Osteoblast (primary cell): ENCODE measurements at regions not wholly inside any gene's neighbourhood (a gene's known extent, or its start where the extent isn't known, plus 50 kb on each side); places are given as distances from the start of the nearest gene placed in this dataset.
"Not testable (repeated sequence)": the region's sequence is repeated elsewhere in the genome, so short reads cannot be mapped to it uniquely, and the experiment has no call there.

Experiments
- DNase-seq: peaks from one replicate; pipeline ENCODE4 v3.0.0; 2011; ENCODE audit warnings: low spot score, mixed read lengths; ENCODE audit not compliant: insufficient read length; ENCODE audit errors: missing footprints
- H2AFZ ChIP-seq: 2 replicates; pipeline ENCODE4 v1.6.0; 2011; ENCODE audit warnings: mild to moderate bottlenecking, low read length
- H3K27ac ChIP-seq: 2 replicates; pipeline ENCODE4 v1.5.1; 2011; ENCODE audit warnings: mild to moderate bottlenecking, low read depth, low read length, moderate library complexity
- H3K27me3 ChIP-seq: 2 replicates; pipeline ENCODE4 v1.6.0; 2012; ENCODE audit warnings: mild to moderate bottlenecking, control low read depth, inconsistent platforms, low read length, moderate library complexity; ENCODE audit not compliant: insufficient read depth
- H3K36me3 ChIP-seq: 2 replicates; pipeline ENCODE4 v1.5.1; 2011; ENCODE audit warnings: mild to moderate bottlenecking, low read length, control low read depth, moderate library complexity; ENCODE audit not compliant: insufficient read depth
- H3K4me1 ChIP-seq: 2 replicates; pipeline ENCODE4 v1.5.1; 2011; ENCODE audit warnings: mild to moderate bottlenecking, low read length, control low read depth, moderate library complexity; ENCODE audit not compliant: insufficient read depth
- H3K4me2 ChIP-seq: 2 replicates; pipeline ENCODE4 v1.6.0; 2011; ENCODE audit warnings: mild to moderate bottlenecking, low read length; ENCODE audit not compliant: insufficient read depth
- H3K4me3 ChIP-seq: fragments of 200-600 bp; sonication (generic); 3 replicates; pipeline ENCODE4 v1.5.1; 2012; ENCODE audit warnings: mild to moderate bottlenecking, low read length, inconsistent platforms; ENCODE audit not compliant: insufficient read depth
- H3K79me2 ChIP-seq: 2 replicates; pipeline ENCODE4 v1.6.0; 2012; ENCODE audit warnings: mild to moderate bottlenecking, low read length, control low read depth, inconsistent platforms; ENCODE audit not compliant: insufficient read depth
- H3K9me3 ChIP-seq: 2 replicates; pipeline ENCODE4 v1.5.1; 2011; ENCODE audit warnings: low read depth, low read length, control low read depth
- H4K20me1 ChIP-seq: 2 replicates; pipeline ENCODE4 v1.6.0; 2012; ENCODE audit warnings: mild to moderate bottlenecking, low read length, control low read depth; ENCODE audit not compliant: insufficient read depth
- CTCF ChIP-seq: IDR thresholded peaks from 2 replicates; pipeline ENCODE4 v1.5.1; 2011; ENCODE audit warnings: mild to moderate bottlenecking, low read depth, low read length, moderate library complexity; ENCODE audit errors: extremely low read depth

GRCh38 chr10:44115516-44115915 lies 269.4 kb downstream of the CXCL12 start:
- H3K9me3 ChIP-seq, result no peaks in the 10 kb centered on the region
- no peak overlapping the region for H2AFZ ChIP-seq
- TF ChIP-seq CTCF, result no peak
- H3K27me3 ChIP-seq, result peaks cover 10% of the 10 kb centered on the region
- DNase-seq, result no peak
- H3K4me1 ChIP-seq, result no peaks in the 10 kb centered on the region
- H3K36me3 ChIP-seq, result no peaks in the 10 kb centered on the region
- no peaks in the 10 kb centered on the region for H3K79me2 ChIP-seq
- no peaks in the 10 kb centered on the region for H4K20me1 ChIP-seq
- no peak overlapping the region for H3K4me2 ChIP-seq
- no peak overlapping the region for H3K4me3 ChIP-seq
- no peak overlapping the region for H3K27ac ChIP-seq

DNA sequence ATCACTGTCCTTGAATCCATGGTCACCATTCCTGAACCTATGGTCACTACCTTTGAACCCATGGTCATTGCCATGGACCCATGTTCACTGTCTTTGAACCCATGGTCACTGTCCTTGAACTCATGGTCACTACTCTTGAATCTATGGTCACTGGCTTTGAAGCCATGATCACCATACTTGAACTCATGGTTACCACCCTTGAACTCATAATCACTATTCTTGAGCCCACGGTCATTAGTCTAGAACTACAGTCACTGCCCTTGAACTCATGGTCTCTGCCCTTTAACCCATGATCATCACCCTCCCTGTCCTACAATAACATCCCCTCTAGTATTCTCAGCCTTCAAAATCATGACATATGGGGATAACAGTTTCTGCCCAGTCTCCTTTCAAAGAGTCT lies 270.5 kb downstream of the CXCL12 start:
- Histone ChIP-seq H3K4me2 (no peak overlapping the region), H3K27me3 (peaks cover 10% of the 10 kb centered on the region), H3K36me3 (no peaks in the 10 kb centered on the region), H3K4me3 (no peak overlapping the region), H3K27ac (no peak overlapping the region), H4K20me1 (no peaks in the 10 kb centered on the region), H3K9me3 (no peaks in the 10 kb centered on the region), H2AFZ (no peak overlapping the region), H3K4me1 (no peaks in the 10 kb centered on the region), H3K79me2 (no peaks in the 10 kb centered on the region)
- no peak for DNase-seq
- no peak for TF ChIP-seq CTCF

GRCh38 chr10:44112280-44112679 lies 272.6 kb downstream of the CXCL12 start:
- not testable (repeated sequence) for H4K20me1 ChIP-seq, H3K4me2 ChIP-seq, H3K4me1 ChIP-seq, H3K79me2 ChIP-seq, H3K27ac ChIP-seq, H3K9me3 ChIP-seq, H3K4me3 ChIP-seq, H2AFZ ChIP-seq, DNase-seq, H3K36me3 ChIP-seq
- peaks cover 10% of the 10 kb centered on the region for H3K27me3 ChIP-seq

- H4K20me1 ChIP-seq, result no peaks in the 10 kb centered on the region
- no peak overlapping the region for H3K4me3 ChIP-seq
- no peaks in the 10 kb centered on the region for H3K79me2 ChIP-seq
- no peaks in the 10 kb centered on the region for H3K4me1 ChIP-seq
- H3K27ac ChIP-seq, result no peak overlapping the region
- no peaks in the 10 kb centered on the region for H3K9me3 ChIP-seq
- H2AFZ ChIP-seq, result no peak overlapping the region
- no peak for DNase-seq
- no peaks in the 10 kb centered on the region for H3K27me3 ChIP-seq
- no peak overlapping the region for H3K4me2 ChIP-seq
- no peak for TF ChIP-seq CTCF
- no peaks in the 10 kb centered on the region for H3K36me3 ChIP-seq
Observed at GRCh38 chr10:44105696-44106095, 279.2 kb downstream of the CXCL12 start.
